ENCODE measurements at regions not wholly inside any gene's neighbourhood (a gene's known extent, or its start where the extent isn't known, plus 50 kb on each side); places are given as distances from the start of the nearest gene placed in this dataset.

GRCh38 chr6:157756708-157757429 is 66.2 kb upstream of the SNX9 start:
- DNase-seq: peak; percentile 54

- DNase-seq: no peak
Observed at GRCh38 chr6:157757430-157758403, 65.3 kb upstream of the SNX9 start.

GRCh38 chr6:157758516-157759023 is 64.5 kb upstream of the SNX9 start:
- no peak for DNase-seq

GRCh38 chr6:157759028-157759427 is 64.0 kb upstream of the SNX9 start:
- no peak for DNase-seq

GRCh38 chr6:157760137-157760536 is 62.9 kb upstream of the SNX9 start:
- DNase-seq: no peak

GRCh38 chr6:157760589-157761330 is 62.3 kb upstream of the SNX9 start:
- DNase-seq: no peak

GRCh38 chr6:157761331-157761921 is 61.6 kb upstream of the SNX9 start:
- no peak for DNase-seq

- DNase-seq: no peak
Observed at GRCh38 chr6:157761926-157762325, 61.1 kb upstream of the SNX9 start.

GRCh38 chr6:157762636-157763035 is 60.4 kb upstream of the SNX9 start:
- DNase-seq: no peak

GRCh38 chr6:157763129-157763903 is 59.7 kb upstream of the SNX9 start:
- no peak for DNase-seq

GRCh38 chr6:157763904-157764177 is 59.2 kb upstream of the SNX9 start:
- no peak for DNase-seq

- DNase-seq: peak; percentile 6
Observed at GRCh38 chr6:157764178-157765068, 58.6 kb upstream of the SNX9 start.

- DNase-seq: no peak
Observed at GRCh38 chr6:157766901-157767774, 55.9 kb upstream of the SNX9 start.

- DNase-seq: no peak
Observed at GRCh38 chr6:157767775-157768156, 55.3 kb upstream of the SNX9 start.

- no peak for DNase-seq
Observed at GRCh38 chr6:157768304-157768703, 54.7 kb upstream of the SNX9 start.

- DNase-seq: no peak
Observed at GRCh38 chr6:157768863-157769551, 54.0 kb upstream of the SNX9 start.

GRCh38 chr6:157769776-157770426 is 53.1 kb upstream of the SNX9 start:
- DNase-seq: no peak

GRCh38 chr6:157770946-157771345 is 52.1 kb upstream of the SNX9 start:
- no peak for DNase-seq

GRCh38 chr6:157772820-157773219 is 50.2 kb upstream of the SNX9 start:
- no peak for DNase-seq

All from NCI-H2227 treated with DMSO at 0.1 percent for 48 hours (cell line).